ENCODE measurements at regions not wholly inside any gene's neighbourhood (a gene's known extent, or its start where the extent isn't known, plus 50 kb on each side); places are given as distances from the start of the nearest gene placed in this dataset.
"Not testable (repeated sequence)": the region's sequence is repeated elsewhere in the genome, so short reads cannot be mapped to it uniquely, and the experiment has no call there.

DNA sequence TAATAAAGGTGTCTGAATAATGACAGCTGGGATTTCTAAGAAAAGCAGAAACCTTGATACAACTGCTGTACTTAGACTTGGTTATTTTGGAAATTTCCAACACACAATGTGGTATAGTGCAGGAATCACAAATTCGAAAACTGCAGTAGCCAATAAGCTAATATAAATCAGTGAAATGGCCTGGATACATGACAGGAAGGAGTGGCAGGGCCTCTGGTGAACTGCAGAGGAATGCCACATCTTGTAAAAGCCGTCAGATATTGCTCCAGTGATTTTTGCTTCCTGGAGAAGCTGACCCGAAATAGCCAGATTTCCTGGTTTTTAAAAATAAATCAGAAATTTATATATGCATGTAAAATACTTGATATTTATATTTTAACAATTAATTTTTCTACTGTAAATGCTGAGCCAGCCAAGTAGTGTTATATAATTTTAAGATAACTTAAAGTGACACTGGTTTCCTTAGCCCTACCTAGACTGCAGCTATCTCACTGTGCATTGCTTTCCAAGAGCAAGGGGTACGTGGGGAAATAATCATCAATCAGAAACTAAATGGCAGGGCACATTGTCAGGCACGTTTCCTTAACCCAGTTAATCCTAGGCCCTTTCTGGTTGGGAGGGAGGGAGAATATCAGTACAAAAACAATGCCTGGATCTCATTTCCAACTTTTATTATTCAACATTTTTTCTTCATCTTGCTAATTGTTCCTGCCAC, 182.4 kb downstream of the RASEF start:
- no peak for DNase-seq

DNA sequence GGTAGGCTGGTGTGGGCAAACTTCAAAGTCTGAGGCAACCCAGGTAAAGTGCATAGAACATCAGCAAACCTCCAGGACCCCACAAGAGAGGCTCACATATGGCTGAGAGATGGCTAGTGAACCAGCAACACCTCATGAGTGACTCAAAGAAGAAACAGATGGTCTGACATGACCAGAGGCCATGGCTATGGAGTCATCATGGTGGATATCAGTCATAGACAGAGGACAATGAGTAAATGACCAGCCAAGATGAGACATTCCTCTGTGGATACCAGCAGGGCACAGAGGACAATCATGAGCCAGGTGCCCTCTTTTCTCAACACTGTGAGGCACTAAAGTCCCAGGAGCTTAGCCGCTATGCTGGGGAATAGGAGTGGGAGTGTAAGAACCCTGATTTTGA, 180.8 kb downstream of the RASEF start:
- DNase-seq: no peak

DNA sequence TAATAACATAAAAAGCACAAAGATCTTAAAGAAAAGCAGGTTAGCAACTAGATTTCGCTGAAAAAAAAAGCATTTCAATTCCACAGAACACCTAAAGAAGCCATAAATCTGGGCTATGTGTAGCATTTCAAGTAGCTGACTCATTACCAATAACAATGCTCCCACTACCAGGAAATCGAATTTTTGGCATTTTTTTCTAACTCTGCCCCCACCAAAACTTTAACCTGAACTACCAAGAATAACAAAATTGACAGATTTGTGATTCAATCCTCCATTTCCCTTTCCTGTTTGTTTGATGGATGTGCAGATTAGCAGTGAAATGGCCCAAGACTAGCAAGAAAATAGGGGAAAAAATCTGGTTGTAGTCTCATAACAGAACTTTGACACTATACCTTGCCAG, 180.2 kb downstream of the RASEF start:
- no peak for DNase-seq

GRCh38 chr9:82883436-82883835, 179.5 kb downstream of the RASEF start:
- no peak for DNase-seq

DNA sequence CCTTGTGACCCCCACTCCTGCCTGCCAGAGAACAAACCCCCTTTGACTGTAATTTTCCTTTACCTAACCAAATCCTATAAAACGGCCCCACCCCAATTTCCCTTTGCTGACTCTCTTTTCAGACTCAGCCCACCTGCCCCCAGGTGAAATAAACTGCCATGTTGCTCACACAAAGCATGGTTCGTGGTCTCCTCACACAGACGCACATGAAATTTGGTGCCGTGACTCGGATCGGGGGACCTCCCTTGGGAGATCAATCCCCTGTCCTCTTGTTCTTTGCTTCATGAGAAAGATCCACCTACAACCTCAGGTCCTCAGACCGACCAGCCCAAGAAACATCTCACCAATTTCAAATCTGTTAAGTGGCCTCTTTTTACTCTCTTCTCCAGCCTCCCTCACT, 179.0 kb downstream of the RASEF start:
- DNase-seq: not testable (repeated sequence)

- no peak for DNase-seq
Observed at GRCh38 chr9:82890401-82890800, 172.5 kb downstream of the RASEF start.

GRCh38 chr9:82890865-82891264, 172.1 kb downstream of the RASEF start:
- DNase-seq: no peak

GRCh38 chr9:82891321-82891720, 171.6 kb downstream of the RASEF start:
- DNase-seq: no peak

GRCh38 chr9:82893549-82893948, 169.4 kb downstream of the RASEF start:
- no peak for DNase-seq

DNA sequence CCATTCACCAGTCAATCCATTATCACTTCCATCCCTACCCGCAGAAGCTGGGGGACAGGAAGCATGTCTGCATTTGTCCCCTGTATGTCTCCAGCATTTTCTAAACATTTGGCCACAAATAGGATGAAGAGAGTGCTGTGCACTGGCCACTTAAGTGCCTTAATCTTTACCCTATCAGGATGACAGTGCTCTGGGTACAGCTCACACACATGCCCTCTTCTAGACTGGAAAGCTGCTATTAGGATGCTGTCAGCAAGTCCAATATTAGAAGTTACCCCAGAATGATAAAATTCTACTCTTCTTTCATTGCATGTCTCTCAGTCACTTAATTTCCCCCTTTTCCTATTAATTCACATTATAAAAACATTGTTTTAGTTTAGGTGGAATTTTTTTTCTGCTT, 168.4 kb downstream of the RASEF start:
- no peak for DNase-seq

GRCh38 chr9:82894961-82895821, 167.8 kb downstream of the RASEF start:
- DNase-seq: no peak

- DNase-seq: no peak
Observed at GRCh38 chr9:82895822-82896110, 167.2 kb downstream of the RASEF start.

DNA sequence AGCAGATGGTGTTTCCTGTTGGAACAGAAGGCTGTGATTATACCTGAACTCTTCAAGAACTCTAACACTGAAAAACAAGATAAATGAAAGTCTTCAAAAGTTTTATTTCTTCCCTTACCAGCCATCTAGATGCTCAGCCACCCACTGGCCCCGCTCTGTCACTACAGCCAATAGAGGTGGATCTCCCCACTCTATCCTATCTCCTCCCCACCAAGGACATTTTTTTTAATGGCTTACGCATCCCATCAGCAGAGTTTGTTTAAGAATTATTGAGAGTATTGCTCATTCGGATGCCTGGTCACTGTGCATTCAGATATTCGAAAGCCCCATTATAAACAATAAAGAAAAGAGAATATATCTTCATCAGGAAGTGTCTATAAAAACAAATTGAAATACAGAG, 159.4 kb downstream of the RASEF start:
- DNase-seq: no peak

GRCh38 chr9:82911996-82912395, 150.9 kb downstream of the RASEF start:
- DNase-seq: no peak

GRCh38 chr9:82912645-82913044, 150.3 kb downstream of the RASEF start:
- no peak for DNase-seq

GRCh38 chr9:82916238-82916637, 146.7 kb downstream of the RASEF start:
- not testable (repeated sequence) for DNase-seq

DNA sequence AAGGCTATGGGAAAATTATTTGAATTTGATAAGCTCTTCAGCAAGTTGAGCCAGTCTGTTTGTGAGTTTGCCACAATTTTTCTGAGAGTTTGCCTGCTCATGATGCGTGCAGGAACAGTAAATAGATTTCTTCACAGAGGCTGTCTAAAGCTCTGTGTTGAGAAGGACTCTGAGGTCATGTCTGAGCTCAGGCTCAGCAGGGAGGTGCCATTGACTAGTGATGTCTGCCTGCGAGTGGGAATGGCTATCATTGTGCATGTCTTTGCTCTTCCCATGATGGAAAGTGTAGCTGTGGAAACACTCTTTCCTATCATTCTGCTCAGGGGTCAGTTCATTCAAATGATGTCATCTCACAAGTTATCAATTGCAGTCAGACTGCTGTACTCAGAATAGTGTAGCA, 142.8 kb downstream of the RASEF start:
- no peak for DNase-seq

- no peak for DNase-seq
Observed at GRCh38 chr9:82922686-82923085, 140.3 kb downstream of the RASEF start.

- no peak for DNase-seq
Observed at GRCh38 chr9:82923092-82923911, 139.6 kb downstream of the RASEF start.

- no peak for DNase-seq
Observed at GRCh38 chr9:82923912-82924605, 138.9 kb downstream of the RASEF start.
